ENCODE measurements at regions not wholly inside any gene's neighbourhood (a gene's known extent, or its start where the extent isn't known, plus 50 kb on each side); places are given as distances from the start of the nearest gene placed in this dataset.

DNA sequence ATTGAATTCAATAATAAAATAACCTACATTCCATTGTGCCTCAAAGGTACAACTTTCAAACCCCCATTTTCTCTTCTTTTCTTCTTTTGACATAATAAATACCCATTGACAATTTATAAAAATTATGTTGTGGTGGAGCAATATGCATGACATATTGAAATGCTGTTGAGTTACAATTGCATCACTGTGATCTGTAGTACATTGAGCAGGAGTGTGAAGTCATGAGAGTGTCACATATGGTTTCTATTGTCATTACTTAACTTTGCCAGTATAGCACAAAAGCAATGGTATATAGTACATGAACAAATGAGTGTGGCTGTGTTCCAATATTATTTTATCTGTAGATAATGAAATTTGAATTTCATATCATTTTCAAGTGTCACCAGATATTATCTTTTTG is 441.3 kb downstream of the GJA1 start:
- TF ChIP-seq PBX3 (IDR thresholded peaks at IDR 0.05) (no peak), MAFK (IDR thresholded peaks at IDR 0.05; ENCODE audit: partially characterized antibody) (no peak), ZC3H11A (IDR thresholded peaks at IDR 0.05) (no peak), RARB (CRISPR knock-in tag; IDR thresholded peaks at IDR 0.05) (no peak), RNF2 (IDR thresholded peaks at IDR 0.05; ENCODE audit: borderline replicate concordance, low read depth) (no peak), SMC3 (IDR thresholded peaks at IDR 0.05) (no peak), SREBF2 (IDR thresholded peaks at IDR 0.05) (no peak), HDAC2 (IDR thresholded peaks at IDR 0.05) (no peak), JUN (IDR thresholded peaks at IDR 0.05) (no peak), NR3C1 (IDR thresholded peaks at IDR 0.05) (no peak), KDM5A (IDR thresholded peaks at IDR 0.05) (no peak), ZNF302 (CRISPR knock-in tag; IDR thresholded peaks at IDR 0.05) (no peak), ESRRA (IDR thresholded peaks at IDR 0.05; ENCODE audit: borderline replicate concordance, low read length) (no peak), FOSL2 (IDR thresholded peaks at IDR 0.05) (no peak), FOSL2 (CRISPR knock-in tag; IDR thresholded peaks at IDR 0.05) (no peak), CHD4 (IDR thresholded peaks at IDR 0.05; ENCODE audit: borderline replicate concordance) (no peak), CHD2 (IDR thresholded peaks at IDR 0.05; ENCODE audit: low read length, partially characterized antibody) (no peak)
- TF ChIP-seq, protein P1, sequence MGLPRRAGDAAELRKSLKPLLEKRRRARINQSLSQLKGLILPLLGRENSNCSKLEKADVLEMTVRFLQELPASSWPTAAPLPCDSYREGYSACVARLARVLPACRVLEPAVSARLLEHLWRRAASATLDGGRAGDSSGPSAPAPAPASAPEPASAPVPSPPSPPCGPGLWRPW (IDR thresholded peaks at IDR 0.05): no peak
- TF ChIP-seq, protein P2, sequence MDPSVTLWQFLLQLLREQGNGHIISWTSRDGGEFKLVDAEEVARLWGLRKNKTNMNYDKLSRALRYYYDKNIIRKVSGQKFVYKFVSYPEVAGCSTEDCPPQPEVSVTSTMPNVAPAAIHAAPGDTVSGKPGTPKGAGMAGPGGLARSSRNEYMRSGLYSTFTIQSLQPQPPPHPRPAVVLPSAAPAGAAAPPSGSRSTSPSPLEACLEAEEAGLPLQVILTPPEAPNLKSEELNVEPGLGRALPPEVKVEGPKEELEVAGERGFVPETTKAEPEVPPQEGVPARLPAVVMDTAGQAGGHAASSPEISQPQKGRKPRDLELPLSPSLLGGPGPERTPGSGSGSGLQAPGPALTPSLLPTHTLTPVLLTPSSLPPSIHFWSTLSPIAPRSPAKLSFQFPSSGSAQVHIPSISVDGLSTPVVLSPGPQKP (IDR thresholded peaks at IDR 0.05; ENCODE audit: low read depth, low read length): no peak
- Histone ChIP-seq H3K4me2 (no peak overlapping the region), H3K9me3 (no peaks in the 10 kb centered on the region), H3K27ac (no peak overlapping the region), H3K4me1 (no peaks in the 10 kb centered on the region), H3K4me3 (no peak overlapping the region)
- FAIRE-seq (no peak), ATAC-seq (no peak), DNase-seq (ENCODE audit: low read depth in 1 of 2, low spot score in 1 of 2) (no peak)
- ChIA-PET CTCF (no interaction called here), POLR2A (no interaction called here)

DNA sequence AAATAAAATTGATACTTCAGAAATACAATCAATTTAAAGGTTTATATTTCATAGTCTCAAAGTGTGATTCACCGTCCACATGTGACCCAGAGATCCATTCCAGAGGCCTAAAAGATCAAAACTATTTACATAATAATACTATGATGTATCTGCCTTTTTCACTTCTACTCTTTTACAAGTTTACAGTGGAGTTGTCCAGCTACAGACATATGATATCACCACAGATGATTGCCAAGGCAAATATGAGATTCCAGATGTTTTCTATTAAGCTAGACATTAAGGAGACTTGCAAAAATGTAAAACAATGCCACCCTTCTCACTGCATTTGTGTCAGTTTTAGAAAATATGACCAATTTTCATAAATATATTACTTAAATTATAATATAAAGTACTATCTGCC is 443.7 kb downstream of the GJA1 start:
- TF ChIP-seq RAD21 (conservative IDR thresholded peaks at IDR 0.05 in 1 of 2, IDR thresholded peaks at IDR 0.05 in 1 of 2): no peak
- no peak for TF ChIP-seq NR3C1 (IDR thresholded peaks at IDR 0.05)
- no peak for TF ChIP-seq RNF2 (IDR thresholded peaks at IDR 0.05; ENCODE audit: borderline replicate concordance, low read depth)
- no peak for TF ChIP-seq TFCP2L1 (CRISPR knock-in tag; IDR thresholded peaks at IDR 0.05)
- no peak for TF ChIP-seq MAFK (IDR thresholded peaks at IDR 0.05; ENCODE audit: partially characterized antibody)
- ChIA-PET CTCF (no interaction called here), POLR2A (no interaction called here)
- Histone ChIP-seq H3K4me3 (no peak overlapping the region), H3K4me2 (no peak overlapping the region), H3K27ac (no peak overlapping the region), H3K4me1 (no peaks in the 10 kb centered on the region), H3K9me3 (no peaks in the 10 kb centered on the region)
- WGBS (ENCODE audit: missing lambda C conversion rate): 37% methylated on average over 1 of the region's 1 CpG
- ATAC-seq (no peak), FAIRE-seq (no peak), DNase-seq (ENCODE audit: low read depth in 1 of 2, low spot score in 1 of 2) (no peak)

- H3K4me2 ChIP-seq: no peak overlapping the region
- ChIA-PET CTCF (no interaction called here), POLR2A (interaction anchor here (0.6 kb wide), 1 partner anchor 17 kb away, joined by 3 read pairs; no protein-coding TSS in a partner anchor)
- no peak for DNase-seq (ENCODE audit: low read depth in 1 of 2, low spot score in 1 of 2)
- no peaks in the 10 kb centered on the region for H3K4me1 ChIP-seq
- no peak for ATAC-seq
- FAIRE-seq: no peak
- no peak overlapping the region for H3K4me3 ChIP-seq
- no peaks in the 10 kb centered on the region for H3K9me3 ChIP-seq
- no peak overlapping the region for H3K27ac ChIP-seq
- TF ChIP-seq EP300 (IDR thresholded peaks at IDR 0.05) (no peak), ESRRA (IDR thresholded peaks at IDR 0.05; ENCODE audit: borderline replicate concordance, low read length) (no peak), BHLHE40 (IDR thresholded peaks at IDR 0.05; ENCODE audit: low read depth, low read length) (no peak), HDAC2 (IDR thresholded peaks at IDR 0.05) (no peak), MAZ (IDR thresholded peaks at IDR 0.05; ENCODE audit: borderline replicate concordance, low read depth, low read length) (no peak), POLR2A (IDR thresholded peaks at IDR 0.05; ENCODE audit: low read length) (no peak), KDM1A (IDR thresholded peaks at IDR 0.05; ENCODE audit: low read depth) (no peak), TP53 (CRISPR knock-in tag; IDR thresholded peaks at IDR 0.05) (no peak), ZNF302 (CRISPR knock-in tag; IDR thresholded peaks at IDR 0.05) (no peak), EHF (CRISPR knock-in tag; IDR thresholded peaks at IDR 0.05) (no peak), TFCP2L1 (CRISPR knock-in tag; IDR thresholded peaks at IDR 0.05) (no peak), JUN (IDR thresholded peaks at IDR 0.05) (no peak), CTCF (IDR thresholded peaks at IDR 0.05) (no peak), SMC3 (IDR thresholded peaks at IDR 0.05) (no peak), SREBF2 (IDR thresholded peaks at IDR 0.05) (no peak), ZSCAN20 (CRISPR knock-in tag; IDR thresholded peaks at IDR 0.05) (no peak), RARB (CRISPR knock-in tag; IDR thresholded peaks at IDR 0.05) (no peak)
- TF ChIP-seq, protein P1 (IDR thresholded peaks at IDR 0.05): no peak
- TF ChIP-seq, protein P3, sequence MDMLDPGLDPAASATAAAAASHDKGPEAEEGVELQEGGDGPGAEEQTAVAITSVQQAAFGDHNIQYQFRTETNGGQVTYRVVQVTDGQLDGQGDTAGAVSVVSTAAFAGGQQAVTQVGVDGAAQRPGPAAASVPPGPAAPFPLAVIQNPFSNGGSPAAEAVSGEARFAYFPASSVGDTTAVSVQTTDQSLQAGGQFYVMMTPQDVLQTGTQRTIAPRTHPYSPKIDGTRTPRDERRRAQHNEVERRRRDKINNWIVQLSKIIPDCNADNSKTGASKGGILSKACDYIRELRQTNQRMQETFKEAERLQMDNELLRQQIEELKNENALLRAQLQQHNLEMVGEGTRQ (IDR thresholded peaks at IDR 0.05): no peak
These were observed 445.4 kb downstream of the GJA1 start for GRCh38 chr6:121880831-121881230.

All from A549 (cell line).